ENCODE measurements at regions not wholly inside any gene's neighbourhood (a gene's known extent, or its start where the extent isn't known, plus 50 kb on each side); places are given as distances from the start of the nearest gene placed in this dataset.

DNA sequence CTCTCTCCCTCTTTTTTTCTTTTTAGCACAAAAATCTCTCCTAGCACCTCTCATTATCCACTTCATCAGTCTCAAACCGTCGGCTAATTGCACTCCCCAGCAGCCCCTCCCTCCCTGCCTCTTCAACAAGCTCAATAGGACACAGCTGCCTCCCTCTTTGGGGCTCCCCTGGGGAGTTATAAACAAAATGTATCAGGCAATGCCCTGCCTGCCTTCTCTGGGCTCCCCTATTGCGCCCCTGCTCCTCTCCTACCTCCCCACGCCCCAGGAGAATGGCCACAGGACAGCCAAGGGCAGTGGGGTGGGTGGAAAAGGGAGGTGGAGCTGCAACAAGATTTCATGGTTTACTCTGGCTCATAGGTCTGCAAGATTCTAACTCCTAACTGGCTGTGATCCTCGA, 147.1 kb upstream of the GRIK3 start:
- peaks cover 3% of the 10 kb centered on the region; the same call in 2 of the 3 replicates for H3K9me3 Mint-ChIP-seq
- no peak overlapping the region for H3K4me3 Mint-ChIP-seq
- no peak overlapping the region for H3K4me3 ChIP-seq
- no peaks in the 10 kb centered on the region for H3K79me2 ChIP-seq (replicated peaks; ENCODE audit: insufficient read depth)
- H3K27ac ChIP-seq (ENCODE audit: low read depth), result no peak overlapping the region
- ATAC-seq (peak; percentile 45; the same call in 2 of the 3 replicates), DNase-seq (ENCODE audit: low spot score) (no peak)
- H3K4me1 ChIP-seq (ENCODE audit: insufficient read depth), result no peaks in the 10 kb centered on the region; the same call in 1 of the 2 replicates
- peaks cover 15% of the 10 kb centered on the region for H3K4me1 Mint-ChIP-seq
- H4K20me1 ChIP-seq (replicated peaks; ENCODE audit: insufficient read depth), result no peaks in the 10 kb centered on the region
- no peak overlapping the region for H3K4me2 ChIP-seq
- no peaks in the 10 kb centered on the region for H3F3A ChIP-seq (replicated peaks; ENCODE audit: low read depth)
- H3K36me3 ChIP-seq (ENCODE audit: insufficient read depth), result no peaks in the 10 kb centered on the region
- peaks cover 5% of the 10 kb centered on the region for H3K27me3 Mint-ChIP-seq (ENCODE audit: insufficient read depth, low read depth, poor library complexity)
- H2AFZ ChIP-seq, result peak overlapping the region; percentile 59; the same call in 1 of the 2 replicates
- H3K9me2 ChIP-seq (ENCODE audit: insufficient read depth), result no peaks in the 10 kb centered on the region
- no peaks in the 10 kb centered on the region for H3K36me3 Mint-ChIP-seq (ENCODE audit: low read depth)
- no peaks in the 10 kb centered on the region for H3K27me3 ChIP-seq (ENCODE audit: insufficient read depth)
- TF ChIP-seq CREB1 (CRISPR knock-in tag; IDR thresholded peaks at IDR 0.05; ENCODE audit: low read depth) (no peak), EZH2phosphoT487 (IDR thresholded peaks at IDR 0.05; ENCODE audit: unreplicated experiment) (no peak), EZH2 (IDR thresholded peaks at IDR 0.05; ENCODE audit: low read depth, unreplicated experiment) (no peak), ZNF114 (CRISPR knock-in tag; IDR thresholded peaks at IDR 0.05) (no peak), JUNB (IDR thresholded peaks at IDR 0.05; ENCODE audit: unreplicated experiment) (no peak), STAT1 (IDR thresholded peaks at IDR 0.05; ENCODE audit: unreplicated experiment) (no peak), NANOG (IDR thresholded peaks at IDR 0.05; ENCODE audit: borderline replicate concordance) (no peak), ZNF331 (CRISPR knock-in tag; IDR thresholded peaks at IDR 0.05; ENCODE audit: low read depth) (no peak)
- TF ChIP-seq, protein P1, sequence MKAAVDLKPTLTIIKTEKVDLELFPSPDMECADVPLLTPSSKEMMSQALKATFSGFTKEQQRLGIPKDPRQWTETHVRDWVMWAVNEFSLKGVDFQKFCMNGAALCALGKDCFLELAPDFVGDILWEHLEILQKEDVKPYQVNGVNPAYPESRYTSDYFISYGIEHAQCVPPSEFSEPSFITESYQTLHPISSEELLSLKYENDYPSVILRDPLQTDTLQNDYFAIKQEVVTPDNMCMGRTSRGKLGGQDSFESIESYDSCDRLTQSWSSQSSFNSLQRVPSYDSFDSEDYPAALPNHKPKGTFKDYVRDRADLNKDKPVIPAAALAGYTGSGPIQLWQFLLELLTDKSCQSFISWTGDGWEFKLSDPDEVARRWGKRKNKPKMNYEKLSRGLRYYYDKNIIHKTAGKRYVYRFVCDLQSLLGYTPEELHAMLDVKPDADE (IDR thresholded peaks at IDR 0.05), result no peak
- TF ChIP-seq, protein P2, sequence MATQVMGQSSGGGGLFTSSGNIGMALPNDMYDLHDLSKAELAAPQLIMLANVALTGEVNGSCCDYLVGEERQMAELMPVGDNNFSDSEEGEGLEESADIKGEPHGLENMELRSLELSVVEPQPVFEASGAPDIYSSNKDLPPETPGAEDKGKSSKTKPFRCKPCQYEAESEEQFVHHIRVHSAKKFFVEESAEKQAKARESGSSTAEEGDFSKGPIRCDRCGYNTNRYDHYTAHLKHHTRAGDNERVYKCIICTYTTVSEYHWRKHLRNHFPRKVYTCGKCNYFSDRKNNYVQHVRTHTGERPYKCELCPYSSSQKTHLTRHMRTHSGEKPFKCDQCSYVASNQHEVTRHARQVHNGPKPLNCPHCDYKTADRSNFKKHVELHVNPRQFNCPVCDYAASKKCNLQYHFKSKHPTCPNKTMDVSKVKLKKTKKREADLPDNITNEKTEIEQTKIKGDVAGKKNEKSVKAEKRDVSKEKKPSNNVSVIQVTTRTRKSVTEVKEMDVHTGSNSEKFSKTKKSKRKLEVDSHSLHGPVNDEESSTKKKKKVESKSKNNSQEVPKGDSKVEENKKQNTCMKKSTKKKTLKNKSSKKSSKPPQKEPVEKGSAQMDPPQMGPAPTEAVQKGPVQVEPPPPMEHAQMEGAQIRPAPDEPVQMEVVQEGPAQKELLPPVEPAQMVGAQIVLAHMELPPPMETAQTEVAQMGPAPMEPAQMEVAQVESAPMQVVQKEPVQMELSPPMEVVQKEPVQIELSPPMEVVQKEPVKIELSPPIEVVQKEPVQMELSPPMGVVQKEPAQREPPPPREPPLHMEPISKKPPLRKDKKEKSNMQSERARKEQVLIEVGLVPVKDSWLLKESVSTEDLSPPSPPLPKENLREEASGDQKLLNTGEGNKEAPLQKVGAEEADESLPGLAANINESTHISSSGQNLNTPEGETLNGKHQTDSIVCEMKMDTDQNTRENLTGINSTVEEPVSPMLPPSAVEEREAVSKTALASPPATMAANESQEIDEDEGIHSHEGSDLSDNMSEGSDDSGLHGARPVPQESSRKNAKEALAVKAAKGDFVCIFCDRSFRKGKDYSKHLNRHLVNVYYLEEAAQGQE (IDR thresholded peaks at IDR 0.05; ENCODE audit: unreplicated experiment), result no peak
- no peak overlapping the region for H3K27ac Mint-ChIP-seq

DNA sequence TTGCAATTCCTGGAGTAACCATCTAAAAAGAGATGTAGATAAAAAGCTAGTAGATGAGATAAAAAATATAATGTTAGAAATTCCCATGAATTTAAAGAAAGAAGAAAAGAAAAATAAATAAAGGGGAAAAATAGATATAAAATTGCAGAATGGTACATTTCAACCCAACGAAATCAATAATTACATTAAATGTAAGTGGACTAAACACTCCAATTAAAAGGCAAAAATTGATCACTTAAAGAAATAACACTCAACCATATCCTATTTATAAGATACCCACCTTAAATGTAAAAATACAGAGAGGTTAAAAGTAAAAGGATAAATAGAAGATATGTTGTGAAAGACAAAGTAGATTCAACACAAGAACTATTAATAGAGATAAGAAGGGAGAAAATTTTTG, 150.5 kb upstream of the GRIK3 start:
- Histone ChIP-seq H3K4me3 (no peak overlapping the region), H3K27me3 (ENCODE audit: insufficient read depth) (no peaks in the 10 kb centered on the region), H2AFZ (no peak overlapping the region), H3K79me2 (replicated peaks; ENCODE audit: insufficient read depth) (no peaks in the 10 kb centered on the region), H4K20me1 (replicated peaks; ENCODE audit: insufficient read depth) (no peaks in the 10 kb centered on the region), H3K4me1 (ENCODE audit: insufficient read depth) (no peaks in the 10 kb centered on the region; the same call in 1 of the 2 replicates), H3K27ac (ENCODE audit: low read depth) (no peak overlapping the region), H3K9me2 (ENCODE audit: insufficient read depth) (no peaks in the 10 kb centered on the region), H3K4me2 (no peak overlapping the region), H3F3A (replicated peaks; ENCODE audit: low read depth) (no peaks in the 10 kb centered on the region), H3K36me3 (ENCODE audit: insufficient read depth) (no peaks in the 10 kb centered on the region)
- Mint-ChIP-seq H3K27ac (no peak overlapping the region), H3K27me3 (ENCODE audit: insufficient read depth, low read depth, poor library complexity) (peaks cover 5% of the 10 kb centered on the region), H3K9me3 (peaks cover 3% of the 10 kb centered on the region; the same call in 2 of the 3 replicates), H3K4me3 (no peak overlapping the region), H3K4me1 (peaks cover 9% of the 10 kb centered on the region), H3K36me3 (ENCODE audit: low read depth) (no peaks in the 10 kb centered on the region)
- DNase-seq (ENCODE audit: low spot score) (no peak), ATAC-seq (no peak)
- TF ChIP-seq EZH2 (IDR thresholded peaks at IDR 0.05; ENCODE audit: low read depth, unreplicated experiment), result no peak
- TF ChIP-seq, protein P3, sequence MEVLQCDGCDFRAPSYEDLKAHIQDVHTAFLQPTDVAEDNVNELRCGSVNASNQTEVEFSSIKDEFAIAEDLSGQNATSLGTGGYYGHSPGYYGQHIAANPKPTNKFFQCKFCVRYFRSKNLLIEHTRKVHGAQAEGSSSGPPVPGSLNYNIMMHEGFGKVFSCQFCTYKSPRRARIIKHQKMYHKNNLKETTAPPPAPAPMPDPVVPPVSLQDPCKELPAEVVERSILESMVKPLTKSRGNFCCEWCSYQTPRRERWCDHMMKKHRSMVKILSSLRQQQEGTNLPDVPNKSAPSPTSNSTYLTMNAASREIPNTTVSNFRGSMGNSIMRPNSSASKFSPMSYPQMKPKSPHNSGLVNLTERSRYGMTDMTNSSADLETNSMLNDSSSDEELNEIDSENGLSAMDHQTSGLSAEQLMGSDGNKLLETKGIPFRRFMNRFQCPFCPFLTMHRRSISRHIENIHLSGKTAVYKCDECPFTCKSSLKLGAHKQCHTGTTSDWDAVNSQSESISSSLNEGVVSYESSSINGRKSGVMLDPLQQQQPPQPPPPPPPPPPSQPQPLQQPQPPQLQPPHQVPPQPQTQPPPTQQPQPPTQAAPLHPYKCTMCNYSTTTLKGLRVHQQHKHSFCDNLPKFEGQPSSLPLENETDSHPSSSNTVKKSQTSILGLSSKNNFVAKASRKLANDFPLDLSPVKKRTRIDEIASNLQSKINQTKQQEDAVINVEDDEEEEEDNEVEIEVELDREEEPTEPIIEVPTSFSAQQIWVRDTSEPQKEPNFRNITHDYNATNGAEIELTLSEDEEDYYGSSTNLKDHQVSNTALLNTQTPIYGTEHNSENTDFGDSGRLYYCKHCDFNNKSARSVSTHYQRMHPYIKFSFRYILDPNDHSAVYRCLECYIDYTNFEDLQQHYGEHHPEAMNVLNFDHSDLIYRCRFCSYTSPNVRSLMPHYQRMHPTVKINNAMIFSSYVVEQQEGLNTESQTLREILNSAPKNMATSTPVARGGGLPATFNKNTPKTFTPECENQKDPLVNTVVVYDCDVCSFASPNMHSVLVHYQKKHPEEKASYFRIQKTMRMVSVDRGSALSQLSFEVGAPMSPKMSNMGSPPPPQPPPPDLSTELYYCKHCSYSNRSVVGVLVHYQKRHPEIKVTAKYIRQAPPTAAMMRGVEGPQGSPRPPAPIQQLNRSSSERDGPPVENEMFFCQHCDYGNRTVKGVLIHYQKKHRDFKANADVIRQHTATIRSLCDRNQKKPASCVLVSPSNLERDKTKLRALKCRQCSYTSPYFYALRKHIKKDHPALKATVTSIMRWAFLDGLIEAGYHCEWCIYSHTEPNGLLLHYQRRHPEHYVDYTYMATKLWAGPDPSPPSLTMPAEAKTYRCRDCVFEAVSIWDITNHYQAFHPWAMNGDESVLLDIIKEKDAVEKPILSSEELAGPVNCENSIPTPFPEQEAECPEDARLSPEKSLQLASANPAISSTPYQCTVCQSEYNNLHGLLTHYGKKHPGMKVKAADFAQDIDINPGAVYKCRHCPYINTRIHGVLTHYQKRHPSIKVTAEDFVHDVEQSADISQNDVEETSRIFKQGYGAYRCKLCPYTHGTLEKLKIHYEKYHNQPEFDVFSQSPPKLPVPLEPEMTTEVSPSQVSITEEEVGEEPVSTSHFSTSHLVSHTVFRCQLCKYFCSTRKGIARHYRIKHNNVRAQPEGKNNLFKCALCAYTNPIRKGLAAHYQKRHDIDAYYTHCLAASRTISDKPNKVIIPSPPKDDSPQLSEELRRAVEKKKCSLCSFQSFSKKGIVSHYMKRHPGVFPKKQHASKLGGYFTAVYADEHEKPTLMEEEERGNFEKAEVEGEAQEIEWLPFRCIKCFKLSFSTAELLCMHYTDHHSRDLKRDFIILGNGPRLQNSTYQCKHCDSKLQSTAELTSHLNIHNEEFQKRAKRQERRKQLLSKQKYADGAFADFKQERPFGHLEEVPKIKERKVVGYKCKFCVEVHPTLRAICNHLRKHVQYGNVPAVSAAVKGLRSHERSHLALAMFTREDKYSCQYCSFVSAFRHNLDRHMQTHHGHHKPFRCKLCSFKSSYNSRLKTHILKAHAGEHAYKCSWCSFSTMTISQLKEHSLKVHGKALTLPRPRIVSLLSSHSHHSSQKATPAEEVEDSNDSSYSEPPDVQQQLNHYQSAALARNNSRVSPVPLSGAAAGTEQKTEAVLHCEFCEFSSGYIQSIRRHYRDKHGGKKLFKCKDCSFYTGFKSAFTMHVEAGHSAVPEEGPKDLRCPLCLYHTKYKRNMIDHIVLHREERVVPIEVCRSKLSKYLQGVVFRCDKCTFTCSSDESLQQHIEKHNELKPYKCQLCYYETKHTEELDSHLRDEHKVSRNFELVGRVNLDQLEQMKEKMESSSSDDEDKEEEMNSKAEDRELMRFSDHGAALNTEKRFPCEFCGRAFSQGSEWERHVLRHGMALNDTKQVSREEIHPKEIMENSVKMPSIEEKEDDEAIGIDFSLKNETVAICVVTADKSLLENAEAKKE (CRISPR knock-in tag; IDR thresholded peaks at IDR 0.05), result no peak
- TF ChIP-seq CREB1 (CRISPR knock-in tag; IDR thresholded peaks at IDR 0.05; ENCODE audit: low read depth), result no peak
- no peak for TF ChIP-seq ZNF114 (CRISPR knock-in tag; IDR thresholded peaks at IDR 0.05)
